Activated CD8-positive, alpha-beta T cell treated with anti-CD3 and anti-CD28 coated beads for 36 hours (primary cell): ENCODE measurements at regions not wholly inside any gene's neighbourhood (a gene's known extent, or its start where the extent isn't known, plus 50 kb on each side); places are given as distances from the start of the nearest gene placed in this dataset.

ENCODE experiments used
- ATAC-seq: fragments of 200-7000 bp; cut with Tn5 transposase; one replicate; pipeline ENCODE4 v1.10.0; 2021; ENCODE audit warnings: mild to moderate bottlenecking, moderate library complexity
- CTCF ChIA-PET: fragments of 350-600 bp; sonication (Branson Sonifier 250); formaldehyde crosslinking; loops from one replicate; lab custom pipeline; 2021; ENCODE audit warnings: antibody characterized with exemption; lab: Charles Lee
- POLR2A ChIA-PET: fragments of 350-600 bp; sonication (Branson Sonifier 250); formaldehyde crosslinking; loops from one replicate; lab custom pipeline; 2021; ENCODE audit warnings: antibody characterized with exemption; lab: Charles Lee
- DNase-seq: peaks from one replicate; pipeline ENCODE4 v3.0.0-alpha.2; 2020
- H3K27ac Mint-ChIP-seq: one replicate; pipeline ENCODE4 v1.8.0; 2021; ENCODE audit warnings: mild to moderate bottlenecking, mixed read lengths
- H3K27me3 Mint-ChIP-seq: one replicate; pipeline ENCODE4 v1.8.0; 2021; ENCODE audit warnings: mixed read lengths
- H3K36me3 Mint-ChIP-seq: one replicate; pipeline ENCODE4 v1.8.0; 2021; ENCODE audit warnings: low read depth, mixed read lengths
- H3K4me1 Mint-ChIP-seq: one replicate; pipeline ENCODE4 v1.8.0; 2021; ENCODE audit warnings: low read depth, mixed read lengths
- H3K4me3 Mint-ChIP-seq: one replicate; pipeline ENCODE4 v1.8.0; 2021; ENCODE audit warnings: mild to moderate bottlenecking, moderate library complexity, mixed read lengths
- H3K9me3 Mint-ChIP-seq: one replicate; pipeline ENCODE4 v1.8.0; 2021; ENCODE audit warnings: mixed read lengths
- intact Hi-C: fragments of 100-400 bp; cut with micrococcal nuclease; formaldehyde crosslinking; loops from one replicate; pipeline ENCODE4 v1.10.0; 2022
- TF ChIP-seq, protein P1 (sequence below): fragments of 200-600 bp; IDR thresholded peaks from one replicate; pipeline ENCODE4 v1.8.0; 2022; ENCODE audit warnings: antibody characterized with exemption, mild to moderate bottlenecking

DNA sequence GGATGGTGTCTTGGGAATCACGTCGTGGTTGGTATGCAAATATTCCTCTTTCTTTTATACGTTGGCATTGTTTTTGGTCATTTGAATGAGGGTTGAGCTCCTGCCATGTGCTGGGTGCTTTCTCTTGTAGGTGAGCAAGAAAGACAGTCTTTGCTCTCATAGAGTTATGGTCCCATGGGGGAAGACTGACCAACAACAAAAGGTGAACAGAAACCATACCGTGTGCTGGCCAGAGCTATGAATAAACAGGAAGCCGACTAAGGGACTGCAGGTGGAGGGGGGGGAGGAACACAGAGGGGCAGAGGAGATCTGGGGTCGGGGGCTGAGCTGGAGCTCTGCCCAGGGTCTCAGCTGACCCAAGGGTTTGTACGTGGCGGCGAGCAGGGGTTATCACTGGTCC, 245.3 kb downstream of the CTTN start:
- no peaks in the 10 kb centered on the region for H3K36me3 Mint-ChIP-seq
- ATAC-seq (no peak), DNase-seq (no peak)
- TF ChIP-seq, protein P1, sequence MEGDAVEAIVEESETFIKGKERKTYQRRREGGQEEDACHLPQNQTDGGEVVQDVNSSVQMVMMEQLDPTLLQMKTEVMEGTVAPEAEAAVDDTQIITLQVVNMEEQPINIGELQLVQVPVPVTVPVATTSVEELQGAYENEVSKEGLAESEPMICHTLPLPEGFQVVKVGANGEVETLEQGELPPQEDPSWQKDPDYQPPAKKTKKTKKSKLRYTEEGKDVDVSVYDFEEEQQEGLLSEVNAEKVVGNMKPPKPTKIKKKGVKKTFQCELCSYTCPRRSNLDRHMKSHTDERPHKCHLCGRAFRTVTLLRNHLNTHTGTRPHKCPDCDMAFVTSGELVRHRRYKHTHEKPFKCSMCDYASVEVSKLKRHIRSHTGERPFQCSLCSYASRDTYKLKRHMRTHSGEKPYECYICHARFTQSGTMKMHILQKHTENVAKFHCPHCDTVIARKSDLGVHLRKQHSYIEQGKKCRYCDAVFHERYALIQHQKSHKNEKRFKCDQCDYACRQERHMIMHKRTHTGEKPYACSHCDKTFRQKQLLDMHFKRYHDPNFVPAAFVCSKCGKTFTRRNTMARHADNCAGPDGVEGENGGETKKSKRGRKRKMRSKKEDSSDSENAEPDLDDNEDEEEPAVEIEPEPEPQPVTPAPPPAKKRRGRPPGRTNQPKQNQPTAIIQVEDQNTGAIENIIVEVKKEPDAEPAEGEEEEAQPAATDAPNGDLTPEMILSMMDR = no peak
- no peak overlapping the region for H3K27ac Mint-ChIP-seq
- ChIA-PET CTCF (no interaction called here), POLR2A (no interaction called here)
- H3K4me1 Mint-ChIP-seq = no peaks in the 10 kb centered on the region
- intact Hi-C loops = no loop called here
- no peak overlapping the region for H3K4me3 Mint-ChIP-seq
- H3K27me3 Mint-ChIP-seq = peaks cover 20% of the 10 kb centered on the region
- no peaks in the 10 kb centered on the region for H3K9me3 Mint-ChIP-seq

DNA sequence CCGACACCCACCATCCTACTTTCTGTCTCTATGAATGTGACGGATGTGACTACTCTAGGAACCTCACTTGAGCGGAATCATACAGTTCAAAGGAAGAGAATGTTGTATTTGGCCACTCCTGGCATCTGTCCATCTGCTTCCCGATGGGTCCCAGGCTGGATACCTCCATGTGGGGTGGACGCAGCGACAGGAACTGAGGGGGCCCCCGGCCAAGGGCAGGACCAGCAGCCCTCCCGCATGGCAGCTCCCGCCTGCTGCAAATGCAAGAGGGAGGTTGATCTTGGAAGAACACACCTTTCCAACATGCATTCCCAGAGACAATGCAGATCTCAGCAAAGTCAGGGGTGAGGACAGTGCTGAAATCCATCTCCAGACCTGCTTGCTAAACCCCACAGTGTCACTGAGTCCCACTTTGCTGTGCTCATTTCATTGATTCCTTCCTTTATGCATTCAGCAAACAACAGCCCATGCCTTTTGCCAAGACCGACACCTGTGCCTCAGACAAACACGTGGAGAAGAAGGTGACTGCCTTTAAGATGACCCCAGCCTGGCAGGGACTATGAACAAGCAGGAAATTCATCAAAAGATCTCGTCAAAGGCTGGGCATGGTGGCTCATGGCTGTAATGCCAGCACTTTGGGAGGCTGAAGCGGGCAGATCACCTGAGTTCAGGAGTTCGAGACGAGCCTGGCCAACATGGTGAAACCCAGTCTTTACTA, 246.2 kb downstream of the CTTN start:
- Mint-ChIP-seq H3K27me3 (peaks cover 20% of the 10 kb centered on the region), H3K36me3 (no peaks in the 10 kb centered on the region), H3K4me3 (no peak overlapping the region), H3K4me1 (no peaks in the 10 kb centered on the region), H3K9me3 (no peaks in the 10 kb centered on the region), H3K27ac (no peak overlapping the region)
- intact Hi-C loops = no loop called here
- DNase-seq (no peak), ATAC-seq (no peak)
- TF ChIP-seq, protein P1 = no peak
- CTCF ChIA-PET = no interaction called here
- POLR2A ChIA-PET = no interaction called here

DNA sequence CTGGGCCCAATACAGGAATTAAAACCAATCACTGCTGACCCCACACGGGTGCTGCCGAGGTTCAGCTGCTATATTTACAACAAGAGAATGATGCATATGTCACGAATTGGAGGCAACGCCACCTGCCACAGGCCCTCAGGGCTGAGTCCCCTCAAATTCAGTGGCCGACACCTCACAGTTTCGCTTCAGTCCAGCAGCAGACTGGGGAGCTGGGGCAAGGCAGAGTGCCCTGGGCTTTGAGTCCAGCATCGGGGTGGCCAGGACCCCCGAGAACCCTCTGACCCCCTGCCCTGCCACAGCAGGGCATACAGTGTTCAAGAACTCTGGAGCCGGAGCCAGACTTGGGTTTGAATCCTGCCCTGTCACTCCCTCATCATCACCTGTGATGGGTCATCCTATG, 247.2 kb downstream of the CTTN start:
- Mint-ChIP-seq H3K4me3 (no peak overlapping the region), H3K27me3 (peaks cover 18% of the 10 kb centered on the region), H3K27ac (no peak overlapping the region), H3K9me3 (no peaks in the 10 kb centered on the region), H3K36me3 (no peaks in the 10 kb centered on the region), H3K4me1 (no peaks in the 10 kb centered on the region)
- ATAC-seq (no peak), DNase-seq (no peak)
- TF ChIP-seq, protein P1 = no peak
- ChIA-PET POLR2A (interaction anchor here (0.6 kb wide), 1 partner anchor 633 kb away, joined by 3 read pairs; no protein-coding TSS in a partner anchor), CTCF (no interaction called here)
- intact Hi-C loops = no loop called here

DNA sequence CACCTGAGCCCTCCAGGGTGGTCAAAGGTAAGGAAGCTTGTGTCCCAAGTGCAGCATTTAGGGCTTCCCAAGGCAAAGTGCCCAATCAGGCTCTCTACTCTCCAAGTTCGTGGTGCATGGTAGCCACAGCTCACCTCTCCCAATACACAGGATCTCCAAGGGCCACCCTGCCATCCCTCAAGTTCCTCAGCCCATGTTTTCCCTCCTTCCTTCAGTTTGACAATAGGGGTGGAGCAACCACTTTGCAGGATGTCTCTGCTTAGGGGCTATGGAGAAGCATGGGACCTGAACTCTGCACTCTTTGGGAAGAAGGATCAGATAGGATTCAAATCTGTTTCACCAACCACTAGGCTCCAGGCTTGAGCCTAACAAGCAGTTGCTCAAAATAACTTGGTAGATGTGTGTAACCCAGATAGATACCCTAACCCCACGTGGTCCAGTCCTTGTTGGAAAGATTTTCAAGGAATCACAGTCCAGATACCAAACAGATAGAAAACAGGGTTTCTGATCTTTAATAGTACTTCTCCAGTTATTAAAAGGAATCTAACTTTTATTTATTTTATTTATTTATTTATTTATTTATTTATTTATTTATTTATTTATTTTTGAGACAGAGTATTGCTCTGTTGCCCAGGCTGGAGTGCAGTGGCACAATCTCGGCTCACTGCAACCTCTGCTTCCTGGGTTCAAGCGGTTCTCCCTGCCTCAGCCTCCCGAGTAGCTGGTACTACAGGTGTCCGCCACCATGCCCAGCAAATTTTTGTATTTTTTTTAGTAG, 248.1 kb downstream of the CTTN start:
- CTCF ChIA-PET = no interaction called here
- no peak overlapping the region for H3K4me3 Mint-ChIP-seq
- intact Hi-C loops = no loop called here

More for the DNA sequence above, 248.1 kb downstream of the CTTN start:
- DNase-seq = no peak
- peaks cover 16% of the 10 kb centered on the region for H3K27me3 Mint-ChIP-seq
- H3K36me3 Mint-ChIP-seq = no peaks in the 10 kb centered on the region
- no peak overlapping the region for H3K27ac Mint-ChIP-seq
- TF ChIP-seq, protein P1 = no peak
- no peaks in the 10 kb centered on the region for H3K9me3 Mint-ChIP-seq
- POLR2A ChIA-PET = interaction anchor here (0.6 kb wide), 1 partner anchor 634 kb away, joined by 3 read pairs; no protein-coding TSS in a partner anchor
- no peak for ATAC-seq
- H3K4me1 Mint-ChIP-seq = no peaks in the 10 kb centered on the region
